ENCODE measurements at regions not wholly inside any gene's neighbourhood (a gene's known extent, or its start where the extent isn't known, plus 50 kb on each side); places are given as distances from the start of the nearest gene placed in this dataset.
A peak's percentile ranks its signal among the peaks of the same experiment; 100 is the strongest.

- H3K4me3 ChIP-seq (ENCODE audit: low read depth, low read length) = no peak overlapping the region
- DNase-seq (ENCODE audit: low read depth) = peak; percentile 57
- no peak for TF ChIP-seq CTCF (conservative IDR thresholded peaks at IDR 0.05; ENCODE audit: low read depth, low read length)
Measured at GRCh38 chr1:232292239-232292638, 337.7 kb downstream of the SIPA1L2 start.

GRCh38 chr1:232291681-232292080 is 338.3 kb downstream of the SIPA1L2 start:
- TF ChIP-seq CTCF (conservative IDR thresholded peaks at IDR 0.05; ENCODE audit: low read depth, low read length) = no peak
- DNase-seq (ENCODE audit: low read depth) = peak; percentile 15
- no peak overlapping the region for H3K4me3 ChIP-seq (ENCODE audit: low read depth, low read length)

GRCh38 chr1:232291261-232291660 is 338.7 kb downstream of the SIPA1L2 start:
- no peak for DNase-seq (ENCODE audit: low read depth)
- no peak overlapping the region for H3K4me3 ChIP-seq (ENCODE audit: low read depth, low read length)
- no peak for TF ChIP-seq CTCF (conservative IDR thresholded peaks at IDR 0.05; ENCODE audit: low read depth, low read length)

GRCh38 chr1:232290570-232290969 is 339.4 kb downstream of the SIPA1L2 start:
- no peak for DNase-seq (ENCODE audit: low read depth)
- no peak for TF ChIP-seq CTCF (conservative IDR thresholded peaks at IDR 0.05; ENCODE audit: low read depth, low read length)
- no peak overlapping the region for H3K4me3 ChIP-seq (ENCODE audit: low read depth, low read length)

GRCh38 chr1:232287676-232288569 is 342.0 kb downstream of the SIPA1L2 start:
- no peak for DNase-seq (ENCODE audit: low read depth)
- no peak overlapping the region for H3K4me3 ChIP-seq (ENCODE audit: low read depth, low read length)
- TF ChIP-seq CTCF (conservative IDR thresholded peaks at IDR 0.05; ENCODE audit: low read depth, low read length) = no peak

- H3K4me3 ChIP-seq (ENCODE audit: low read depth, low read length) = no peak overlapping the region
- no peak for TF ChIP-seq CTCF (conservative IDR thresholded peaks at IDR 0.05; ENCODE audit: low read depth, low read length)
- DNase-seq (ENCODE audit: low read depth) = no peak
Measured at GRCh38 chr1:232285138-232285537, 344.8 kb downstream of the SIPA1L2 start.

- no peak overlapping the region for H3K4me3 ChIP-seq (ENCODE audit: low read depth, low read length)
- no peak for TF ChIP-seq CTCF (conservative IDR thresholded peaks at IDR 0.05; ENCODE audit: low read depth, low read length)
- no peak for DNase-seq (ENCODE audit: low read depth)
Measured at GRCh38 chr1:232283864-232284263, 346.1 kb downstream of the SIPA1L2 start.

All from choroid plexus epithelial cell (primary cell).